NT2/D1 (cell line): ENCODE measurements at regions not wholly inside any gene's neighbourhood (a gene's known extent, or its start where the extent isn't known, plus 50 kb on each side); places are given as distances from the start of the nearest gene placed in this dataset.

Experiments
- YY1 ChIP-seq: IDR thresholded peaks from 2 replicates; pipeline ENCODE4 v1.6.1; 2011; ENCODE audit not compliant: insufficient read length, insufficient read depth
- ZNF274 ChIP-seq: IDR thresholded peaks from 2 replicates; pipeline ENCODE4 v1.6.1; 2011; ENCODE audit warnings: mild to moderate bottlenecking, low read depth, low read length

- TF ChIP-seq ZNF274: no peak
- no peak for TF ChIP-seq YY1
Measured at GRCh38 chr10:128868481-128868880, 598.6 kb upstream of the MGMT start.
